GM13977 (cell line): ENCODE measurements at regions not wholly inside any gene's neighbourhood (a gene's known extent, or its start where the extent isn't known, plus 50 kb on each side); places are given as distances from the start of the nearest gene placed in this dataset.
"Not testable (repeated sequence)": the region's sequence is repeated elsewhere in the genome, so short reads cannot be mapped to it uniquely, and the experiment has no call there.

Experiments used
- DNase-seq: peaks from one replicate; pipeline ENCODE4 v3.0.0; 2012; ENCODE audit warnings: low spot score
- CTCF ChIP-seq: IDR thresholded peaks from 2 replicates; pipeline ENCODE4 v1.5.1; 2012; ENCODE audit warnings: mild to moderate bottlenecking, control low read depth; ENCODE audit not compliant: insufficient read depth; ENCODE audit errors: extremely low read depth, missing control alignments
- in situ Hi-C: fragments of 300-500 bp; cut with MboI; formaldehyde crosslinking; loops from one replicate; pipeline ENCODE4 v1.12.0; 2022; ENCODE audit warnings: low sequenced_read_pairs, low pct_unique_long_range_greater_than_20kb, mixed read lengths, inconsistent platforms; ENCODE audit not compliant: unreplicated experiment

DNA sequence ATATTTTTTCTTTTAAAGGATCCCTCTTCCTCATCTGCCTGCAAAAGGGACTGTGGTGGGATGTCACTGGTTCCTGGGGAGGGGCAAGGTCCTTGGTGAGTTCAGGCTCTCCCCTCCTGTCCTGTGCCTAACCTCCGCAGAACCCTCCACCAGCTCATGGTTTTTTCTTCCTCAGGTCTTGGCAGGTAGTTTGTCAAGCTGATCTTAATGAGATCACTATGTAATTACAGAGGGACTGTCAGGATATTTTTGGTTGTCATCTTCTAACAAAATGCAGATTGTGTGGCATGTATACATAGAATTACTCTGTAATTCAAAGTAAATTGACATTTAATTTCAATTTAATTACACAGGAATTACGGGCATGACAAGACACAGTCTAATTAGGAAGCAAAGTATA is 150.3 kb upstream of the SEMA6A start:
- in situ Hi-C loops = no loop called here
- no peak for DNase-seq
- TF ChIP-seq CTCF = no peak

DNA sequence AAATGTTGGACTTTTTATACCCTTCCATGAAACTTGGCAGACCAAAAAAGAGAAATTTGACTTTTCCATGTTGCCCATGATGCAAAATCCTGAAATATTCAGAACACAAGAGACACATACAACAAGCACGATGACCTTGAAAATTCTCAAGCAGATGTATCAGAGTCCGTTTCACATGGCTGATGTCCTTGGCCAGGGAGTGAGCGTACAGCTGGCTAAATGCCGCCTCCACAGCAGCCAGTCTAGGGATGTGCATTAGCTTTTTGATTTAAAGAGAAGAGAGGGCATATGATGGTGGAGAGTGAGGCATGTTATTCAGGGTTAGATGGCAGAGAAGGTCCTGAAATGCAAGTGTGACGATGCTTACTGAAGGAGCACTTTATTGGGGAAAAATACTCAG is 148.0 kb upstream of the SEMA6A start:
- DNase-seq = no peak
- TF ChIP-seq CTCF = no peak
- in situ Hi-C loops = no loop called here

DNA sequence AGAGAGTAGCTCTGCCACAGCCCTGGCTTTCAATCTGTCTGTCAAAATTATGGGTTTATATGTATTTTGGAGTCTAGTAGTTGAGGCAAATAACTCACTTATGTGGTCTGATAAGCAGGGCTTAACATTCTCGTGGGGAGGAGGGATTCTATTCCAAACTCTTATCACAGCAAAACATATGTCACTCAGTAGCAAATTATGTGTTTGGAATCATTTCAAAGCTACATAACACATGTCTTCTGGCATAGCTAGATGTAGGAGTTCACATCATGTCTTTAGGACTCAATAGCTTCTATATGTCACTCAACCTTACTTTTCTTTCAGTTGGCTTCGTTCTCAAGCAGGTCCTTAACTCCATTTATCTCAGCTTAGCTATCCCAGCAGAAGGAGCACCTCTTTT is 144.5 kb upstream of the SEMA6A start:
- no peak for TF ChIP-seq CTCF
- in situ Hi-C loops = no loop called here
- DNase-seq = no peak

- no peak for TF ChIP-seq CTCF
- in situ Hi-C loops = no loop called here
- no peak for DNase-seq
Observed at GRCh38 chr5:116718317-116718716, 143.7 kb upstream of the SEMA6A start.

DNA sequence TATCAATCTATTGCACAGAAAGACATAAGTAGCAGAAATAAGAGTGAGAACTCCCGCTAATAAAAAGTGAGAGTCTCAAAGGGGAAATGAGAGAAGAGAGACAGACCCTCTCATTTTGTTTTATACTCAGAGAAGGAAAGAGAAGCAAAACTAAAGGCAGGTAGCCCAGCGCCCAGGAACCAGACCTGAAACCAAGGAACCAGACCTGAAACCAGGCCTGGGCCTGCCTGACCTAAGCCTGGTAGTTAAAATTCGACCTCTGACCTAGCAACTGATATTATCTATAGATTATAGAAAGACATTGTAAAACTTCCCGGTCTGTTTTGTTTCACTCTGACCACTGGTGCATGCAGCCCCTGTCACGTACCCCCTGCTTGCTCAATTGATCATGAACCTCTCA is 134.5 kb upstream of the SEMA6A start:
- in situ Hi-C loops = no loop called here

DNA sequence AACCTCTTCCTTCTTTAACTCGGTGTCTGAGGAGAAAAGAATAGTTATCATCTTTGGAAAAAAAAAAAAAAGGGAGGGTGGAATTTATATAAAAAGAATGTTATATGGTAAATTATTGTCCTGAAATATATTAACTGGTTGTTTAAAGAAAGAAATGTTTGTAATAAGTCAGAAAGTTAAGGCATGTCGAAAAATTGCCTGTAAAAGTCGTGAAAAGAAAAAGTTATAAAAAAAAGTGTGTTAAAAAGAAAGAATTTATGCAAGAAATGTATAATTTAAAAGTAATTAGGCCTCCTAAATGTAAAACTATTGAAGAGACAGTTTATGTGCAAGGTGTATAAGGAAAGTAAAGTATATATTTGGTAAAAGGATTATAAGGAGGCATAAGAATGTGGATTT is 130.5 kb upstream of the SEMA6A start:
- in situ Hi-C loops, DNase-seq: not testable (repeated sequence)

More for the DNA sequence above, 134.5 kb upstream of the SEMA6A start:
- DNase-seq = no peak
- no peak for TF ChIP-seq CTCF

DNA sequence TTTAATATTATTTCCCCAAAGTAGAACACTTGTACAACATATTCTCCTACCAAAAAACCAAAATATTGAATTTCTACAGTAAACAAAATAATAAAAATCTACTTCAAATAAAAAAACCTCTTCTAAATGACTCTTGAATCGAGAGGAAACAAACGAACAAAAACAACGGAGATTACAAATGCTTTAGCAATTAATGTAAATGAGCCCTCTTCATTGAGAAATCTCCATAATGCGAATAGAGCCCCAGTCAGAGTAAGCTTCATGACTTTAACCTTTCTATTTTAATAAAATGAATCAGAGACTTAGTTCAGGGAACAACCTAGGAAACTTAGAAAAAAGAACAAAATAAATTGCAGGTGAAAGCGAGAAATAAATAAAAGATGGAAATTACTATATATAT is 129.3 kb upstream of the SEMA6A start:
- in situ Hi-C loops = no loop called here
- no peak for TF ChIP-seq CTCF
- DNase-seq = no peak
